Aorta (tissue), 5 donors: ENCODE measurements at regions not wholly inside any gene's neighbourhood (a gene's known extent, or its start where the extent isn't known, plus 50 kb on each side); places are given as distances from the start of the nearest gene placed in this dataset.

Experiments used
- ATAC-seq: fragments of 200-7000 bp; cut with Tn5 transposase; one replicate; pipeline ENCODE4 v1.9.1; 2022; ENCODE audit warnings: moderate library complexity; ENCODE audit not compliant: low FRiP score
- DNase-seq, 2 donors: peaks; one replicate each; pipeline ENCODE4 v3.0.0-alpha.2; 2020
- H3K27ac ChIP-seq, 2 donors: one replicate each; pipeline ENCODE4 v1.5.1; 2013; ENCODE audit warnings: low read length in 2 of 2, mild to moderate bottlenecking in 2 of 2, moderate library complexity in 2 of 2, control low read depth in 1 of 2, inconsistent platforms in 1 of 2, low read depth in 1 of 2
- H3K27me3 ChIP-seq, 2 donors: one replicate each; pipeline ENCODE4 v1.6.1; 2013; ENCODE audit warnings: control low read depth in 1 of 2, low read length in 1 of 2, mild to moderate bottlenecking in 1 of 2, moderate library complexity in 1 of 2; ENCODE audit not compliant: insufficient read depth in 2 of 2, control insufficient read depth in 1 of 2
- H3K36me3 ChIP-seq, 2 donors: one replicate each; pipeline ENCODE4 v1.6.1; 2013; ENCODE audit warnings: control low read depth in 1 of 2, low read length in 1 of 2, mild to moderate bottlenecking in 1 of 2; ENCODE audit not compliant: insufficient read depth in 2 of 2, control insufficient read depth in 1 of 2
- H3K4me1 ChIP-seq, 2 donors: one replicate each; pipeline ENCODE4 v1.6.1; 2013; ENCODE audit warnings: low read length in 2 of 2, control low read depth in 1 of 2, mild to moderate bottlenecking in 1 of 2, moderate library complexity in 1 of 2; ENCODE audit not compliant: insufficient read depth in 2 of 2, control insufficient read depth in 1 of 2
- H3K4me3 ChIP-seq, 2 donors: one replicate each; pipeline ENCODE4 v1.5.1; 2013; ENCODE audit warnings: low read length in 2 of 2, control low read depth in 1 of 2, mild to moderate bottlenecking in 1 of 2
- H3K9me3 ChIP-seq: one replicate; pipeline ENCODE4 v1.6.1; 2013; ENCODE audit warnings: mild to moderate bottlenecking, low read length; ENCODE audit not compliant: control insufficient read depth
- WGBS, 2 donors: extraction: QIAGEN DNeasy Blood & Tissue Kit; methylation state at CpG; one replicate each; pipeline ENCODE4 v1.1.7; 2013; 5-methylcytosine and 5-hydroxymethylcytosine counted together
- intact Hi-C, 2 donors: fragments of 100-400 bp; cut with DNase I; formaldehyde crosslinking; loops; one replicate each; pipeline versions ENCODE4 v1.14.2 to v1.15.0; 2022
- donor health status: healthy with polysubstance abuse.
- donor health status: Bipolar disorder and iron deficiency.
- donor health status: DM: no; HTN: no; CAD: no.
- donor health status: DM: no; HTN: no; CAD: no.
- donor health status: DM: yes; HTN: yes; CAD: no.

- Histone ChIP-seq H3K27me3 (no peaks in the 10 kb centered on the region), H3K9me3 (no peaks in the 10 kb centered on the region), H3K27ac (no peak overlapping the region), H3K4me1 (no peaks in the 10 kb centered on the region), H3K36me3 (no peaks in the 10 kb centered on the region), H3K4me3 (no peak overlapping the region)
- no peak for ATAC-seq
- peak in 1 of 2 donors; percentile 2 for DNase-seq
- 96 to 98% methylated on average over 3 of the region's 3 CpGs for WGBS, 2 donors
- intact Hi-C loops, result loop anchor here (5.0 to 10.0 kb wide), 2 partner anchors 96 to 106 kb away; partner anchors contain the start of gene CEBPB (in 1 of the 2)
These were observed 110.5 kb downstream of the CEBPB start for GRCh38 chr20:50301165-50301564.

GRCh38 chr20:50301712-50302111 lies 111.1 kb downstream of the CEBPB start:
- H3K27me3 ChIP-seq, result no peaks in the 10 kb centered on the region
- H3K36me3 ChIP-seq, result no peaks in the 10 kb centered on the region
- ATAC-seq, result no peak
- H3K4me3 ChIP-seq, result no peak overlapping the region
- H3K27ac ChIP-seq, result no peak overlapping the region
- H3K4me1 ChIP-seq, result no peaks in the 10 kb centered on the region
- intact Hi-C loops, result loop anchor here (5.0 to 10.0 kb wide), 2 partner anchors 96 to 107 kb away; partner anchors contain the start of gene CEBPB (in 1 of the 2)
- no peaks in the 10 kb centered on the region for H3K9me3 ChIP-seq
- peak; percentile 12 to 17 for DNase-seq

- no peaks in the 10 kb centered on the region for H3K36me3 ChIP-seq
- H3K27me3 ChIP-seq, result no peaks in the 10 kb centered on the region
- H3K9me3 ChIP-seq, result no peaks in the 10 kb centered on the region
- H3K4me1 ChIP-seq, result no peaks in the 10 kb centered on the region
- H3K27ac ChIP-seq, result peak overlapping the region in 1 of 2 donors; percentile 34
- DNase-seq, result peak; percentile 61 to 63
- intact Hi-C loops, result loop anchor here (5.0 to 10.0 kb wide), 2 partner anchors 95 to 108 kb away; partner anchors contain the start of gene CEBPB (in 1 of the 2)
- 73 to 76% methylated on average over 10 of the region's 10 CpGs for WGBS, 2 donors
- ATAC-seq, result peak; percentile 20
- no peak overlapping the region for H3K4me3 ChIP-seq
These were observed 111.9 kb downstream of the CEBPB start for GRCh38 chr20:50302341-50303057.

GRCh38 chr20:50303573-50304500 lies 113.2 kb downstream of the CEBPB start:
- no peaks in the 10 kb centered on the region for H3K27me3 ChIP-seq
- DNase-seq, result peak; percentile 87 to 88
- H3K36me3 ChIP-seq, result no peaks in the 10 kb centered on the region
- H3K4me3 ChIP-seq, result no peak overlapping the region
- 83 to 85% methylated on average over 11 of the region's 11 CpGs for WGBS, 2 donors
- H3K27ac ChIP-seq, result peak overlapping the region in 1 of 2 donors; percentile 4
- H3K9me3 ChIP-seq, result no peaks in the 10 kb centered on the region
- ATAC-seq, result peak; percentile 1
- intact Hi-C loops, result loop anchor here (5.0 to 10.0 kb wide), 2 partner anchors 93 to 109 kb away; partner anchors contain the start of gene CEBPB (in 1 of the 2)
- H3K4me1 ChIP-seq, result no peaks in the 10 kb centered on the region

GRCh38 chr20:50304501-50304856 lies 113.8 kb downstream of the CEBPB start:
- intact Hi-C loops, result loop anchor here (5.0 to 10.0 kb wide), 2 partner anchors 93 to 110 kb away; partner anchors contain the start of gene CEBPB (in 1 of the 2)
- no peaks in the 10 kb centered on the region for H3K4me1 ChIP-seq

GRCh38 chr20:50304923-50305635 lies 114.4 kb downstream of the CEBPB start:
- DNase-seq (peak; percentile 89 to 92), ATAC-seq (peak; percentile 73)
- no peaks in the 10 kb centered on the region for H3K4me1 ChIP-seq
- H3K27ac ChIP-seq, result peak overlapping the region in 1 of 2 donors; percentile 23
- no peaks in the 10 kb centered on the region for H3K27me3 ChIP-seq
- intact Hi-C loops, result loop anchor here (5.0 to 10.0 kb wide), 3 partner anchors 92 to 113 kb away; partner anchors contain the start of gene CEBPB (in 2 of the 2)
- WGBS, 2 donors, result 76 to 82% methylated on average over 14 of the region's 14 CpGs
- H3K4me3 ChIP-seq, result no peak overlapping the region
- no peaks in the 10 kb centered on the region for H3K9me3 ChIP-seq
- H3K36me3 ChIP-seq, result no peaks in the 10 kb centered on the region

More at GRCh38 chr20:50304501-50304856, 113.8 kb downstream of the CEBPB start:
- Histone ChIP-seq H3K4me3 (no peak overlapping the region), H3K36me3 (no peaks in the 10 kb centered on the region), H3K27ac (no peak overlapping the region), H3K27me3 (no peaks in the 10 kb centered on the region), H3K9me3 (no peaks in the 10 kb centered on the region)
- DNase-seq (peak; percentile 76 to 77), ATAC-seq (peak; percentile 39)
- WGBS, 2 donors, result 73% methylated on average over 10 of the region's 10 CpGs

GRCh38 chr20:50305636-50306477 lies 115.2 kb downstream of the CEBPB start:
- no peaks in the 10 kb centered on the region for H3K4me1 ChIP-seq

More at GRCh38 chr20:50305636-50306477, 115.2 kb downstream of the CEBPB start:
- Histone ChIP-seq H3K9me3 (no peaks in the 10 kb centered on the region), H3K27ac (peak overlapping the region in 1 of 2 donors; percentile 1), H3K36me3 (no peaks in the 10 kb centered on the region), H3K27me3 (no peaks in the 10 kb centered on the region), H3K4me3 (no peak overlapping the region)
- intact Hi-C loops, result loop anchor here (5.0 to 10.0 kb wide), 2 partner anchors 111 to 114 kb away; partner anchors contain the start of gene CEBPB (in 2 of the 2)
- peak; percentile 46 to 50 for DNase-seq
- 83 to 86% methylated on average over 19 of the region's 19 CpGs for WGBS, 2 donors
- ATAC-seq, result no peak
